ENCODE measurements at regions not wholly inside any gene's neighbourhood (a gene's known extent, or its start where the extent isn't known, plus 50 kb on each side); places are given as distances from the start of the nearest gene placed in this dataset.

GRCh38 chr4:84378983-84379382 lies 120.1 kb downstream of the NKX6-1 start:
- H3K27me3 Mint-ChIP-seq (ENCODE audit: insufficient read depth, low read depth, poor library complexity): peaks cover 38% of the 10 kb centered on the region
- ATAC-seq: peak; percentile 90
- H3K4me3 Mint-ChIP-seq: peak overlapping the region; percentile 68
- H3K27ac Mint-ChIP-seq: no peak overlapping the region
- peak overlapping the region; percentile 39 for H3K4me3 ChIP-seq
- H3K36me3 Mint-ChIP-seq (ENCODE audit: low read depth): no peaks in the 10 kb centered on the region
- H3F3A ChIP-seq (replicated peaks; ENCODE audit: low read depth): no peaks in the 10 kb centered on the region
- no peaks in the 10 kb centered on the region for H4K20me1 ChIP-seq (replicated peaks; ENCODE audit: insufficient read depth)
- no peak overlapping the region for H3K27ac ChIP-seq (ENCODE audit: low read depth)
- H3K4me2 ChIP-seq: peak overlapping the region; percentile 72
- TF ChIP-seq, protein P1, sequence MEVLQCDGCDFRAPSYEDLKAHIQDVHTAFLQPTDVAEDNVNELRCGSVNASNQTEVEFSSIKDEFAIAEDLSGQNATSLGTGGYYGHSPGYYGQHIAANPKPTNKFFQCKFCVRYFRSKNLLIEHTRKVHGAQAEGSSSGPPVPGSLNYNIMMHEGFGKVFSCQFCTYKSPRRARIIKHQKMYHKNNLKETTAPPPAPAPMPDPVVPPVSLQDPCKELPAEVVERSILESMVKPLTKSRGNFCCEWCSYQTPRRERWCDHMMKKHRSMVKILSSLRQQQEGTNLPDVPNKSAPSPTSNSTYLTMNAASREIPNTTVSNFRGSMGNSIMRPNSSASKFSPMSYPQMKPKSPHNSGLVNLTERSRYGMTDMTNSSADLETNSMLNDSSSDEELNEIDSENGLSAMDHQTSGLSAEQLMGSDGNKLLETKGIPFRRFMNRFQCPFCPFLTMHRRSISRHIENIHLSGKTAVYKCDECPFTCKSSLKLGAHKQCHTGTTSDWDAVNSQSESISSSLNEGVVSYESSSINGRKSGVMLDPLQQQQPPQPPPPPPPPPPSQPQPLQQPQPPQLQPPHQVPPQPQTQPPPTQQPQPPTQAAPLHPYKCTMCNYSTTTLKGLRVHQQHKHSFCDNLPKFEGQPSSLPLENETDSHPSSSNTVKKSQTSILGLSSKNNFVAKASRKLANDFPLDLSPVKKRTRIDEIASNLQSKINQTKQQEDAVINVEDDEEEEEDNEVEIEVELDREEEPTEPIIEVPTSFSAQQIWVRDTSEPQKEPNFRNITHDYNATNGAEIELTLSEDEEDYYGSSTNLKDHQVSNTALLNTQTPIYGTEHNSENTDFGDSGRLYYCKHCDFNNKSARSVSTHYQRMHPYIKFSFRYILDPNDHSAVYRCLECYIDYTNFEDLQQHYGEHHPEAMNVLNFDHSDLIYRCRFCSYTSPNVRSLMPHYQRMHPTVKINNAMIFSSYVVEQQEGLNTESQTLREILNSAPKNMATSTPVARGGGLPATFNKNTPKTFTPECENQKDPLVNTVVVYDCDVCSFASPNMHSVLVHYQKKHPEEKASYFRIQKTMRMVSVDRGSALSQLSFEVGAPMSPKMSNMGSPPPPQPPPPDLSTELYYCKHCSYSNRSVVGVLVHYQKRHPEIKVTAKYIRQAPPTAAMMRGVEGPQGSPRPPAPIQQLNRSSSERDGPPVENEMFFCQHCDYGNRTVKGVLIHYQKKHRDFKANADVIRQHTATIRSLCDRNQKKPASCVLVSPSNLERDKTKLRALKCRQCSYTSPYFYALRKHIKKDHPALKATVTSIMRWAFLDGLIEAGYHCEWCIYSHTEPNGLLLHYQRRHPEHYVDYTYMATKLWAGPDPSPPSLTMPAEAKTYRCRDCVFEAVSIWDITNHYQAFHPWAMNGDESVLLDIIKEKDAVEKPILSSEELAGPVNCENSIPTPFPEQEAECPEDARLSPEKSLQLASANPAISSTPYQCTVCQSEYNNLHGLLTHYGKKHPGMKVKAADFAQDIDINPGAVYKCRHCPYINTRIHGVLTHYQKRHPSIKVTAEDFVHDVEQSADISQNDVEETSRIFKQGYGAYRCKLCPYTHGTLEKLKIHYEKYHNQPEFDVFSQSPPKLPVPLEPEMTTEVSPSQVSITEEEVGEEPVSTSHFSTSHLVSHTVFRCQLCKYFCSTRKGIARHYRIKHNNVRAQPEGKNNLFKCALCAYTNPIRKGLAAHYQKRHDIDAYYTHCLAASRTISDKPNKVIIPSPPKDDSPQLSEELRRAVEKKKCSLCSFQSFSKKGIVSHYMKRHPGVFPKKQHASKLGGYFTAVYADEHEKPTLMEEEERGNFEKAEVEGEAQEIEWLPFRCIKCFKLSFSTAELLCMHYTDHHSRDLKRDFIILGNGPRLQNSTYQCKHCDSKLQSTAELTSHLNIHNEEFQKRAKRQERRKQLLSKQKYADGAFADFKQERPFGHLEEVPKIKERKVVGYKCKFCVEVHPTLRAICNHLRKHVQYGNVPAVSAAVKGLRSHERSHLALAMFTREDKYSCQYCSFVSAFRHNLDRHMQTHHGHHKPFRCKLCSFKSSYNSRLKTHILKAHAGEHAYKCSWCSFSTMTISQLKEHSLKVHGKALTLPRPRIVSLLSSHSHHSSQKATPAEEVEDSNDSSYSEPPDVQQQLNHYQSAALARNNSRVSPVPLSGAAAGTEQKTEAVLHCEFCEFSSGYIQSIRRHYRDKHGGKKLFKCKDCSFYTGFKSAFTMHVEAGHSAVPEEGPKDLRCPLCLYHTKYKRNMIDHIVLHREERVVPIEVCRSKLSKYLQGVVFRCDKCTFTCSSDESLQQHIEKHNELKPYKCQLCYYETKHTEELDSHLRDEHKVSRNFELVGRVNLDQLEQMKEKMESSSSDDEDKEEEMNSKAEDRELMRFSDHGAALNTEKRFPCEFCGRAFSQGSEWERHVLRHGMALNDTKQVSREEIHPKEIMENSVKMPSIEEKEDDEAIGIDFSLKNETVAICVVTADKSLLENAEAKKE (CRISPR knock-in tag; IDR thresholded peaks at IDR 0.05): no peak
- TF ChIP-seq, protein P2, sequence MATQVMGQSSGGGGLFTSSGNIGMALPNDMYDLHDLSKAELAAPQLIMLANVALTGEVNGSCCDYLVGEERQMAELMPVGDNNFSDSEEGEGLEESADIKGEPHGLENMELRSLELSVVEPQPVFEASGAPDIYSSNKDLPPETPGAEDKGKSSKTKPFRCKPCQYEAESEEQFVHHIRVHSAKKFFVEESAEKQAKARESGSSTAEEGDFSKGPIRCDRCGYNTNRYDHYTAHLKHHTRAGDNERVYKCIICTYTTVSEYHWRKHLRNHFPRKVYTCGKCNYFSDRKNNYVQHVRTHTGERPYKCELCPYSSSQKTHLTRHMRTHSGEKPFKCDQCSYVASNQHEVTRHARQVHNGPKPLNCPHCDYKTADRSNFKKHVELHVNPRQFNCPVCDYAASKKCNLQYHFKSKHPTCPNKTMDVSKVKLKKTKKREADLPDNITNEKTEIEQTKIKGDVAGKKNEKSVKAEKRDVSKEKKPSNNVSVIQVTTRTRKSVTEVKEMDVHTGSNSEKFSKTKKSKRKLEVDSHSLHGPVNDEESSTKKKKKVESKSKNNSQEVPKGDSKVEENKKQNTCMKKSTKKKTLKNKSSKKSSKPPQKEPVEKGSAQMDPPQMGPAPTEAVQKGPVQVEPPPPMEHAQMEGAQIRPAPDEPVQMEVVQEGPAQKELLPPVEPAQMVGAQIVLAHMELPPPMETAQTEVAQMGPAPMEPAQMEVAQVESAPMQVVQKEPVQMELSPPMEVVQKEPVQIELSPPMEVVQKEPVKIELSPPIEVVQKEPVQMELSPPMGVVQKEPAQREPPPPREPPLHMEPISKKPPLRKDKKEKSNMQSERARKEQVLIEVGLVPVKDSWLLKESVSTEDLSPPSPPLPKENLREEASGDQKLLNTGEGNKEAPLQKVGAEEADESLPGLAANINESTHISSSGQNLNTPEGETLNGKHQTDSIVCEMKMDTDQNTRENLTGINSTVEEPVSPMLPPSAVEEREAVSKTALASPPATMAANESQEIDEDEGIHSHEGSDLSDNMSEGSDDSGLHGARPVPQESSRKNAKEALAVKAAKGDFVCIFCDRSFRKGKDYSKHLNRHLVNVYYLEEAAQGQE (IDR thresholded peaks at IDR 0.05; ENCODE audit: unreplicated experiment): no peak
- TF ChIP-seq, protein P3, sequence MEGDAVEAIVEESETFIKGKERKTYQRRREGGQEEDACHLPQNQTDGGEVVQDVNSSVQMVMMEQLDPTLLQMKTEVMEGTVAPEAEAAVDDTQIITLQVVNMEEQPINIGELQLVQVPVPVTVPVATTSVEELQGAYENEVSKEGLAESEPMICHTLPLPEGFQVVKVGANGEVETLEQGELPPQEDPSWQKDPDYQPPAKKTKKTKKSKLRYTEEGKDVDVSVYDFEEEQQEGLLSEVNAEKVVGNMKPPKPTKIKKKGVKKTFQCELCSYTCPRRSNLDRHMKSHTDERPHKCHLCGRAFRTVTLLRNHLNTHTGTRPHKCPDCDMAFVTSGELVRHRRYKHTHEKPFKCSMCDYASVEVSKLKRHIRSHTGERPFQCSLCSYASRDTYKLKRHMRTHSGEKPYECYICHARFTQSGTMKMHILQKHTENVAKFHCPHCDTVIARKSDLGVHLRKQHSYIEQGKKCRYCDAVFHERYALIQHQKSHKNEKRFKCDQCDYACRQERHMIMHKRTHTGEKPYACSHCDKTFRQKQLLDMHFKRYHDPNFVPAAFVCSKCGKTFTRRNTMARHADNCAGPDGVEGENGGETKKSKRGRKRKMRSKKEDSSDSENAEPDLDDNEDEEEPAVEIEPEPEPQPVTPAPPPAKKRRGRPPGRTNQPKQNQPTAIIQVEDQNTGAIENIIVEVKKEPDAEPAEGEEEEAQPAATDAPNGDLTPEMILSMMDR (conservative IDR thresholded peaks at IDR 0.05; ENCODE audit: low read depth in 2 of 2): no peak
- TF ChIP-seq EZH2 (IDR thresholded peaks at IDR 0.05; ENCODE audit: low read depth, unreplicated experiment) (no peak), CREB1 (CRISPR knock-in tag; IDR thresholded peaks at IDR 0.05; ENCODE audit: low read depth) (peak; percentile 12; the same call in 1 of the 2 replicates), POLR2AphosphoS5 (IDR thresholded peaks at IDR 0.05; ENCODE audit: low read depth) (peak; percentile 66), NANOG (IDR thresholded peaks at IDR 0.05; ENCODE audit: borderline replicate concordance) (peak; percentile 92)
- DNase-seq (ENCODE audit: low spot score): peak; percentile 86
- no peaks in the 10 kb centered on the region for H3K9me3 Mint-ChIP-seq
- peaks cover 82% of the 10 kb centered on the region for H3K27me3 ChIP-seq (ENCODE audit: insufficient read depth)
- H3K9me2 ChIP-seq (ENCODE audit: insufficient read depth): no peaks in the 10 kb centered on the region
- H3K4me1 Mint-ChIP-seq: peaks cover 41% of the 10 kb centered on the region
- peaks cover 50% of the 10 kb centered on the region for H3K4me1 ChIP-seq (ENCODE audit: insufficient read depth)
- no peaks in the 10 kb centered on the region for H3K79me2 ChIP-seq (replicated peaks; ENCODE audit: insufficient read depth)
- H3K36me3 ChIP-seq (ENCODE audit: insufficient read depth): no peaks in the 10 kb centered on the region
- no peak overlapping the region for H2AFZ ChIP-seq

Measured in GM23338 (cell line).